ENCODE measurements at regions not wholly inside any gene's neighbourhood (a gene's known extent, or its start where the extent isn't known, plus 50 kb on each side); places are given as distances from the start of the nearest gene placed in this dataset.

GRCh38 chr1:30527511-30528140, 195.8 kb downstream of the MATN1 start:
- no peak for TF ChIP-seq CTCF (IDR thresholded peaks at IDR 0.05 in 8 of 11, conservative IDR thresholded peaks at IDR 0.05 in 3 of 11)
- no peak for TF ChIP-seq POLR2A (IDR thresholded peaks at IDR 0.05)
- TF ChIP-seq POLR2AphosphoS5 (IDR thresholded peaks at IDR 0.05) = peak in 2 of 3 donors; percentile 68 to 69

All from spleen (tissue), 7 donors.